ENCODE measurements at regions not wholly inside any gene's neighbourhood (a gene's known extent, or its start where the extent isn't known, plus 50 kb on each side); places are given as distances from the start of the nearest gene placed in this dataset.

- H3K9ac ChIP-seq (ENCODE audit: low read length), result no peak overlapping the region
- H3K4me1 ChIP-seq (ENCODE audit: control insufficient read depth in 1 of 2, insufficient read depth in 2 of 2, low read length in 2 of 2), result no peaks in the 10 kb centered on the region
- ATAC-seq, result no peak
- intact Hi-C loops (cut with micrococcal nuclease), result loop anchor here (2.0 kb wide), 1 partner anchor 75 kb away; no protein-coding TSS in a partner anchor
- ChIA-PET CTCF (no interaction called here), RAD21 (ENCODE audit: low non-redundant PET in 1 of 2, low total read pairs in 2 of 2, uncharacterized antibody in 2 of 2, unreplicated experiment in 2 of 2) (no interaction called here), POLR2A (no interaction called here)
- no peak overlapping the region for H3K4me3 ChIP-seq (replicated peaks in 1 of 2; ENCODE audit: low read depth in 1 of 2, low read length in 2 of 2)
- no peaks in the 10 kb centered on the region for H3K36me3 ChIP-seq (ENCODE audit: control insufficient read depth in 1 of 2, insufficient read depth in 2 of 2, low read length in 2 of 2)
- no peaks in the 10 kb centered on the region for H3K79me2 ChIP-seq (ENCODE audit: insufficient read depth, low read length)
- no peak overlapping the region for H3K4me2 ChIP-seq (ENCODE audit: low read length)
- no TSS peak for BruUV-seq (replicated peaks)
- no peak overlapping the region for H3K27ac ChIP-seq (ENCODE audit: low read depth, low read length)
- no peak for DNase-seq (ENCODE audit: low read depth, low spot score)
- no peaks in the 10 kb centered on the region for H4K20me1 ChIP-seq (ENCODE audit: insufficient read depth)
- no peaks in the 10 kb centered on the region for H3K9me3 ChIP-seq (ENCODE audit: control insufficient read depth in 1 of 2, insufficient read depth in 1 of 2, low read depth in 1 of 2, low read length in 2 of 2)
- H3K9me2 ChIP-seq (ENCODE audit: insufficient read depth), result no peaks in the 10 kb centered on the region
- TF ChIP-seq POLR2A (IDR thresholded peaks at IDR 0.05; ENCODE audit: borderline replicate concordance, extremely low read depth, insufficient read depth, insufficient read length), result no peak
- TF ChIP-seq SRF (IDR thresholded peaks at IDR 0.05; ENCODE audit: low read depth), result no peak
- TF ChIP-seq ZNF274 (IDR thresholded peaks at IDR 0.05; ENCODE audit: low read depth, low read length), result no peak
- H2AFZ ChIP-seq (ENCODE audit: low read depth, low read length, poor library complexity, severe bottlenecking), result no peak overlapping the region
- peaks cover 14% of the 10 kb centered on the region for H3K27me3 ChIP-seq (ENCODE audit: insufficient read depth, low read length)
These were observed 414.1 kb downstream of the BRD1 start for GRCh38 chr22:49413551-49413950.

GRCh38 chr22:49413146-49413545, 414.5 kb downstream of the BRD1 start:
- H4K20me1 ChIP-seq (ENCODE audit: insufficient read depth), result no peaks in the 10 kb centered on the region
- H2AFZ ChIP-seq (ENCODE audit: low read depth, low read length, poor library complexity, severe bottlenecking), result no peak overlapping the region
- H3K4me2 ChIP-seq (ENCODE audit: low read length), result no peak overlapping the region
- H3K4me1 ChIP-seq (ENCODE audit: control insufficient read depth in 1 of 2, insufficient read depth in 2 of 2, low read length in 2 of 2), result no peaks in the 10 kb centered on the region
- H3K4me3 ChIP-seq (replicated peaks in 1 of 2; ENCODE audit: low read depth in 1 of 2, low read length in 2 of 2), result no peak overlapping the region
- H3K9me3 ChIP-seq (ENCODE audit: control insufficient read depth in 1 of 2, insufficient read depth in 1 of 2, low read depth in 1 of 2, low read length in 2 of 2), result no peaks in the 10 kb centered on the region
- ChIA-PET POLR2A (no interaction called here), CTCF (no interaction called here), RAD21 (ENCODE audit: low non-redundant PET in 1 of 2, low total read pairs in 2 of 2, uncharacterized antibody in 2 of 2, unreplicated experiment in 2 of 2) (no interaction called here)
- intact Hi-C loops (cut with micrococcal nuclease), result loop anchor here (2.0 kb wide), 1 partner anchor 74 kb away; no protein-coding TSS in a partner anchor
- H3K9me2 ChIP-seq (ENCODE audit: insufficient read depth), result no peaks in the 10 kb centered on the region
- DNase-seq (ENCODE audit: low read depth, low spot score) (no peak), ATAC-seq (no peak)
- H3K36me3 ChIP-seq (ENCODE audit: control insufficient read depth in 1 of 2, insufficient read depth in 2 of 2, low read length in 2 of 2), result no peaks in the 10 kb centered on the region
- no peaks in the 10 kb centered on the region for H3K79me2 ChIP-seq (ENCODE audit: insufficient read depth, low read length)
- no peak overlapping the region for H3K9ac ChIP-seq (ENCODE audit: low read length)
- no TSS peak for BruUV-seq (replicated peaks)
- H3K27me3 ChIP-seq (ENCODE audit: insufficient read depth, low read length), result peaks cover 18% of the 10 kb centered on the region
- no peak overlapping the region for H3K27ac ChIP-seq (ENCODE audit: low read depth, low read length)
- TF ChIP-seq EZH2phosphoT487 (IDR thresholded peaks at IDR 0.05; ENCODE audit: borderline replicate concordance) (no peak), RAD21 (IDR thresholded peaks at IDR 0.05; ENCODE audit: low read depth) (no peak), EGR1 (IDR thresholded peaks at IDR 0.05; ENCODE audit: low read depth) (no peak), ZBTB33 (IDR thresholded peaks at IDR 0.05; ENCODE audit: extremely low read depth, insufficient replicate concordance, low read length) (no peak), SIN3A (IDR thresholded peaks at IDR 0.05; ENCODE audit: low read depth) (no peak), SRF (IDR thresholded peaks at IDR 0.05; ENCODE audit: low read depth) (no peak), CBX3 (IDR thresholded peaks at IDR 0.05; ENCODE audit: low read depth) (no peak), ATF3 (IDR thresholded peaks at IDR 0.05) (no peak), POLR2AphosphoS5 (IDR thresholded peaks at IDR 0.05; ENCODE audit: low read depth, low read length) (no peak), YY1 (IDR thresholded peaks at IDR 0.05; ENCODE audit: extremely low read depth, insufficient replicate concordance, low read depth, low read length) (no peak), ELF1 (IDR thresholded peaks at IDR 0.05; ENCODE audit: borderline replicate concordance, low read depth) (no peak), POLR2A (IDR thresholded peaks at IDR 0.05; ENCODE audit: borderline replicate concordance, extremely low read depth, insufficient read depth, insufficient read length) (no peak), EZH2 (IDR thresholded peaks at IDR 0.05) (no peak), CEBPB (IDR thresholded peaks at IDR 0.05; ENCODE audit: low read depth) (no peak), REST (IDR thresholded peaks at IDR 0.05; ENCODE audit: low read depth) (no peak)
